K562 (cell line): ENCODE measurements at regions not wholly inside any gene's neighbourhood (a gene's known extent, or its start where the extent isn't known, plus 50 kb on each side); places are given as distances from the start of the nearest gene placed in this dataset.

Experiments
- ATAC-seq: fragments of 200-7000 bp; cut with Tn5 transposase; 3 replicates; pipeline ENCODE4 v1.9.1; 2020; ENCODE audit warnings: moderate library complexity
- BruUV-seq: library from RNA; stranded (reverse); fragments of 400-500 nt; replicated peaks from 2 replicates; lab custom pipeline; 2021; lab: Mats Ljungman, UMichigan
- CTCF ChIA-PET: fragments of 300-600 bp; formaldehyde crosslinking; extraction: SDS; loops from one replicate; lab custom pipeline; 2021; ENCODE audit warnings: low intra/inter-chr PET ratio; lab: Yijun Ruan, JAX
- POLR2A ChIA-PET: fragments of 300-600, 350-650 bp; sonication (Branson Sonifier 250); formaldehyde crosslinking; extraction: SDS; loops from one replicate; lab custom pipeline; 2021; ENCODE audit warnings: antibody characterized with exemption, inconsistent platforms; lab: Yijun Ruan, JAX
- DNase-seq, 4 experiments: peaks; one replicate each; pipeline versions ENCODE4 v3.0.0 to v3.0.0-alpha.2; 2011 to 2018; ENCODE audit warnings: low spot score in 3 of 4, mixed read lengths in 3 of 4; ENCODE audit errors: extremely low read depth in 1 of 4
- FAIRE-seq: peaks from 2 replicates; lab custom pipeline; 2011; peaks lifted over from hg19 to GRCh38; lab: Jason Lieb, UNC
- H2AFZ ChIP-seq: 2 replicates; pipeline ENCODE4 v1.6.0; 2011; ENCODE audit warnings: low read depth, low read length, control low read depth, inconsistent platforms
- H3K27ac ChIP-seq: fragments of 200-600 bp; 3 replicates; pipeline ENCODE4 v1.8.0; 2011; ENCODE audit warnings: low read depth, mild to moderate bottlenecking, control low read depth, inconsistent platforms, low read length, moderate library complexity, mixed read lengths; ENCODE audit errors: extremely low read depth
- H3K27me3 ChIP-seq, 2 experiments: fragments of 300-600 bp in 1 of 2; 2 replicates in 1 of 2; 3 replicates in 1 of 2; pipeline versions ENCODE4 v1.6.0 to v1.8.0; 2011; ENCODE audit warnings: inconsistent platforms in 2 of 2, low read length in 2 of 2, mild to moderate bottlenecking in 1 of 2, mixed read lengths in 1 of 2, moderate library complexity in 1 of 2; ENCODE audit not compliant: control insufficient read depth in 2 of 2, insufficient read depth in 2 of 2
- H3K36me3 ChIP-seq: fragments of 300-600 bp; 3 replicates; pipeline ENCODE4 v1.8.0; 2011; ENCODE audit warnings: mild to moderate bottlenecking, low read length, inconsistent platforms; ENCODE audit not compliant: control insufficient read depth, insufficient read depth
- H3K4me1 ChIP-seq, 2 experiments: fragments of 200-600 bp in 1 of 2; replicated peaks in 1 of 2; 2 replicates in 1 of 2; 3 replicates in 1 of 2; pipeline versions ENCODE4 v1.5.1 to v1.8.0; 2011; ENCODE audit warnings: inconsistent platforms in 2 of 2, low read length in 2 of 2, mild to moderate bottlenecking in 1 of 2, mixed read lengths in 1 of 2, moderate library complexity in 1 of 2; ENCODE audit not compliant: control insufficient read depth in 2 of 2, insufficient read depth in 2 of 2
- H3K4me2 ChIP-seq: 2 replicates; pipeline ENCODE4 v1.6.1; 2011; ENCODE audit warnings: low read length, control low read depth, inconsistent platforms, mixed read lengths; ENCODE audit not compliant: insufficient read depth
- H3K4me3 ChIP-seq: fragments of 200-600 bp; sonication (generic), shearing (Covaris generic); 2 replicates; pipeline ENCODE4 v1.5.1; 2016; ENCODE audit warnings: control low read depth, inconsistent platforms
- H3K79me2 ChIP-seq: fragments of 200-600 bp; 3 replicates; pipeline ENCODE4 v1.8.0; 2011; ENCODE audit warnings: low read length, inconsistent platforms; ENCODE audit not compliant: control insufficient read depth, insufficient read depth
- H3K9ac ChIP-seq, 2 experiments: 2 replicates each; pipeline versions ENCODE4 v1.6.0 to v1.6.1; 2011; ENCODE audit warnings: low read depth in 2 of 2, low read length in 2 of 2, control low read depth in 1 of 2, inconsistent platforms in 1 of 2, mild to moderate bottlenecking in 1 of 2, mixed read lengths in 1 of 2; ENCODE audit not compliant: insufficient read depth in 1 of 2
- H3K9me1 ChIP-seq: one replicate; pipeline ENCODE4 v1.6.0; 2011; ENCODE audit warnings: inconsistent platforms, mild to moderate bottlenecking, low read length, moderate library complexity; ENCODE audit not compliant: control insufficient read depth, insufficient read depth
- H3K9me3 ChIP-seq: replicated peaks from 2 replicates; pipeline ENCODE4 v1.5.1; 2011; ENCODE audit warnings: low read depth, low read length, inconsistent platforms; ENCODE audit not compliant: control insufficient read depth, insufficient read depth
- H4K20me1 ChIP-seq: replicated peaks from 2 replicates; pipeline ENCODE4 v1.6.1; 2011; ENCODE audit warnings: low read length, inconsistent platforms, mixed read lengths; ENCODE audit not compliant: control insufficient read depth, insufficient read depth
- COPS2 ChIP-seq: fragments of 450-650 bp; conservative IDR thresholded peaks from 2 replicates; pipeline ENCODE4 v1.6.1; 2016; ENCODE audit warnings: mild to moderate bottlenecking, moderate library complexity
- EWSR1 ChIP-seq: fragments of 450-650 bp; IDR thresholded peaks from 2 replicates; pipeline ENCODE4 v1.6.1; 2018; ENCODE audit warnings: borderline replicate concordance, mild to moderate bottlenecking, low read depth, moderate library complexity; ENCODE audit not compliant: partially characterized antibody
- MTA3 ChIP-seq: fragments of 450-650 bp; formaldehyde crosslinking; IDR thresholded peaks from 2 replicates; pipeline ENCODE4 v1.6.1; 2017; ENCODE audit warnings: mild to moderate bottlenecking, borderline replicate concordance
- NFXL1 ChIP-seq: fragments of 450-650 bp; formaldehyde crosslinking; IDR thresholded peaks from 2 replicates; pipeline ENCODE4 v1.4.0; 2021; ENCODE audit warnings: mild to moderate bottlenecking
- POU5F1 ChIP-seq: fragments of 150-350 bp; IDR thresholded peaks from 2 replicates; pipeline ENCODE4 v1.6.1; 2014; ENCODE audit warnings: borderline replicate concordance, low read length, low read depth, mild to moderate bottlenecking; ENCODE audit not compliant: partially characterized antibody
- RBM39 ChIP-seq: fragments of 200-400 bp; formaldehyde crosslinking; optimal IDR thresholded peaks from 2 replicates; pipeline ENCODE3; 2018; ENCODE audit warnings: low read depth, low read length
- RFX7 ChIP-seq: fragments of 250-450 bp; sonication (Bioruptor Pico); IDR thresholded peaks from 2 replicates; pipeline ENCODE4 v1.5.1; 2021; ENCODE audit warnings: mild to moderate bottlenecking
- SNRNP70 ChIP-seq: fragments of 200-400 bp; formaldehyde crosslinking; optimal IDR thresholded peaks from 2 replicates; pipeline ENCODE3; 2017; ENCODE audit warnings: low read depth, low read length
- TEAD1 ChIP-seq, 2 experiments: fragments of 450-650 bp in 1 of 2; sonication (generic) in 1 of 2; formaldehyde crosslinking; IDR thresholded peaks; 2 replicates each; pipeline versions ENCODE4 v1.4.0 to v1.8.0; 2020 to 2022; ENCODE audit warnings: mild to moderate bottlenecking in 2 of 2, missing genetic modification reagents in 1 of 2
- TEAD4 ChIP-seq, 2 experiments: sonication (generic) in 1 of 2; formaldehyde crosslinking in 1 of 2; IDR thresholded peaks; 2 replicates each; pipeline versions ENCODE4 v1.6.1 to v1.8.0; 2012 to 2022; ENCODE audit warnings: borderline replicate concordance in 1 of 2, inconsistent platforms in 1 of 2, low read length in 1 of 2, mild to moderate bottlenecking in 1 of 2, missing genetic modification reagents in 1 of 2
- XRCC4 ChIP-seq: IDR thresholded peaks from one replicate; pipeline ENCODE4 v1.6.1; 2011; ENCODE audit not compliant: insufficient read depth, insufficient read length; ENCODE audit errors: extremely low read depth
- ZNF766 ChIP-seq: fragments of 200-800 bp; sonication (Bioruptor generic); conservative IDR thresholded peaks from 2 replicates; pipeline ENCODE4 v1.6.1; 2016; ENCODE audit warnings: missing genetic modification characterization, missing compliant biosample characterization
- WGBS: fragments of 100-300 bp; shearing (Covaris generic); methylation state at CpG from one replicate; pipeline ENCODE4 v1.1.6; 2016; ENCODE audit warnings: low coverage, mixed read lengths; ENCODE audit not compliant: insufficient coverage; ENCODE audit errors: missing lambda C conversion rate; 5-methylcytosine and 5-hydroxymethylcytosine counted together
- in situ Hi-C: fragments of 300-500 bp; cut with MboI; formaldehyde crosslinking; loops from 4 replicates; pipeline ENCODE4 v1.15.0; 2018; ENCODE audit warnings: inconsistent platforms, mixed read lengths
- intact Hi-C: fragments of 100-400 bp; cut with micrococcal nuclease; formaldehyde crosslinking; loops from 2 replicates; pipeline ENCODE4 v1.14.2; 2022
- TF ChIP-seq, protein P1 (sequence below): fragments of 250-450 bp; sonication (Bioruptor Pico); IDR thresholded peaks from 2 replicates; pipeline ENCODE4 v1.9.0; 2021; ENCODE audit warnings: mild to moderate bottlenecking
- TF ChIP-seq, protein P2 (sequence below): sonication (generic); formaldehyde crosslinking; IDR thresholded peaks from 2 replicates; pipeline ENCODE4 v1.4.0; 2020; ENCODE audit warnings: mild to moderate bottlenecking, missing genetic modification reagents
- TF ChIP-seq, protein P3 (sequence below): sonication (generic); formaldehyde crosslinking; IDR thresholded peaks from 2 replicates; pipeline ENCODE4 v1.8.0; 2023; ENCODE audit warnings: mild to moderate bottlenecking, missing genetic modification reagents

- no peak overlapping the region for H3K4me2 ChIP-seq
- H3K4me3 ChIP-seq: no peak overlapping the region
- DNase-seq (no peak), FAIRE-seq (no peak), ATAC-seq (no peak)
- intact Hi-C loops (no loop called here), in situ Hi-C loops (no loop called here)
- 0% methylated on average over 3 of the region's 3 CpGs for WGBS
- no peak overlapping the region for H2AFZ ChIP-seq
- H3K27ac ChIP-seq: no peak overlapping the region
- H4K20me1 ChIP-seq: no peaks in the 10 kb centered on the region
- POLR2A ChIA-PET: no interaction called here
- H3K4me1 ChIP-seq: no peaks in the 10 kb centered on the region
- no peak overlapping the region for H3K9ac ChIP-seq
- no TSS peak for BruUV-seq
- no peaks in the 10 kb centered on the region for H3K36me3 ChIP-seq
- no peaks in the 10 kb centered on the region for H3K9me3 ChIP-seq
- no peaks in the 10 kb centered on the region for H3K79me2 ChIP-seq
- H3K9me1 ChIP-seq: no peaks in the 10 kb centered on the region
- H3K27me3 ChIP-seq: no peaks in the 10 kb centered on the region
- TF ChIP-seq, protein P1, sequence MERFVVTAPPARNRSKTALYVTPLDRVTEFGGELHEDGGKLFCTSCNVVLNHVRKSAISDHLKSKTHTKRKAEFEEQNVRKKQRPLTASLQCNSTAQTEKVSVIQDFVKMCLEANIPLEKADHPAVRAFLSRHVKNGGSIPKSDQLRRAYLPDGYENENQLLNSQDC (CRISPR knock-in tag): no peak
- TF ChIP-seq TEAD4 (IDR thresholded peaks at IDR 0.05; ENCODE audit: low read length) (no peak), TEAD4 (CRISPR knock-in tag; IDR thresholded peaks at IDR 0.05; ENCODE audit: borderline replicate concordance) (no peak), POU5F1 (no peak), TEAD1 (CRISPR knock-in tag; IDR thresholded peaks at IDR 0.05) (no peak), RBM39 (no peak), ZNF766 (CRISPR knock-in tag) (no peak), RFX7 (CRISPR knock-in tag) (no peak), NFXL1 (CRISPR knock-in tag) (no peak), SNRNP70 (no peak), MTA3 (no peak), COPS2 (no peak), XRCC4 (no peak), EWSR1 (no peak)
- TF ChIP-seq, protein P2, sequence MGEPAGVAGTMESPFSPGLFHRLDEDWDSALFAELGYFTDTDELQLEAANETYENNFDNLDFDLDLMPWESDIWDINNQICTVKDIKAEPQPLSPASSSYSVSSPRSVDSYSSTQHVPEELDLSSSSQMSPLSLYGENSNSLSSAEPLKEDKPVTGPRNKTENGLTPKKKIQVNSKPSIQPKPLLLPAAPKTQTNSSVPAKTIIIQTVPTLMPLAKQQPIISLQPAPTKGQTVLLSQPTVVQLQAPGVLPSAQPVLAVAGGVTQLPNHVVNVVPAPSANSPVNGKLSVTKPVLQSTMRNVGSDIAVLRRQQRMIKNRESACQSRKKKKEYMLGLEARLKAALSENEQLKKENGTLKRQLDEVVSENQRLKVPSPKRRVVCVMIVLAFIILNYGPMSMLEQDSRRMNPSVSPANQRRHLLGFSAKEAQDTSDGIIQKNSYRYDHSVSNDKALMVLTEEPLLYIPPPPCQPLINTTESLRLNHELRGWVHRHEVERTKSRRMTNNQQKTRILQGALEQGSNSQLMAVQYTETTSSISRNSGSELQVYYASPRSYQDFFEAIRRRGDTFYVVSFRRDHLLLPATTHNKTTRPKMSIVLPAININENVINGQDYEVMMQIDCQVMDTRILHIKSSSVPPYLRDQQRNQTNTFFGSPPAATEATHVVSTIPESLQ (CRISPR knock-in tag): no peak
- TF ChIP-seq, protein P3, sequence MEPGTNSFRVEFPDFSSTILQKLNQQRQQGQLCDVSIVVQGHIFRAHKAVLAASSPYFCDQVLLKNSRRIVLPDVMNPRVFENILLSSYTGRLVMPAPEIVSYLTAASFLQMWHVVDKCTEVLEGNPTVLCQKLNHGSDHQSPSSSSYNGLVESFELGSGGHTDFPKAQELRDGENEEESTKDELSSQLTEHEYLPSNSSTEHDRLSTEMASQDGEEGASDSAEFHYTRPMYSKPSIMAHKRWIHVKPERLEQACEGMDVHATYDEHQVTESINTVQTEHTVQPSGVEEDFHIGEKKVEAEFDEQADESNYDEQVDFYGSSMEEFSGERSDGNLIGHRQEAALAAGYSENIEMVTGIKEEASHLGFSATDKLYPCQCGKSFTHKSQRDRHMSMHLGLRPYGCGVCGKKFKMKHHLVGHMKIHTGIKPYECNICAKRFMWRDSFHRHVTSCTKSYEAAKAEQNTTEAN (CRISPR knock-in tag): no peak
- CTCF ChIA-PET: no interaction called here
Observed at GRCh38 chr1:81126989-81127581, 673.6 kb upstream of the ADGRL2 start.
